HepG2 (cell line): ENCODE measurements at regions not wholly inside any gene's neighbourhood (a gene's known extent, or its start where the extent isn't known, plus 50 kb on each side); places are given as distances from the start of the nearest gene placed in this dataset.

Experiments used
- ATAC-seq: fragments of 200-7000 bp; cut with Tn5 transposase; 3 replicates; pipeline ENCODE4 v1.9.1; 2020; ENCODE audit warnings: mild to moderate bottlenecking, moderate library complexity
- BruUV-seq: library from RNA; stranded (reverse); fragments of 400-500 nt; replicated peaks from 2 replicates; lab custom pipeline; 2021; lab: Mats Ljungman, UMichigan
- CTCF ChIA-PET: fragments of 300-600 bp; formaldehyde crosslinking; extraction: SDS; loops from one replicate; lab custom pipeline; 2021; ENCODE audit warnings: low total read pairs, inconsistent platforms, low intra/inter-chr PET ratio; lab: Yijun Ruan, JAX
- POLR2A ChIA-PET: fragments of 350-600 bp; sonication (Branson Sonifier 250); formaldehyde crosslinking; loops from one replicate; lab custom pipeline; 2020; ENCODE audit warnings: antibody characterized with exemption, inconsistent platforms; lab: Yijun Ruan, JAX
- DNase-seq: peaks from one replicate; pipeline ENCODE4 v3.0.0-alpha.2; 2015; ENCODE audit warnings: low spot score
- FAIRE-seq: peaks from 3 replicates; lab custom pipeline; 2011; peaks lifted over from hg19 to GRCh38; lab: Jason Lieb, UNC
- H2AFZ ChIP-seq: one replicate; pipeline ENCODE4 v1.6.1; 2011; ENCODE audit warnings: low read length, inconsistent platforms
- H3K27ac ChIP-seq: fragments of 300-600 bp; 3 replicates; pipeline ENCODE4 v1.8.0; 2011; ENCODE audit warnings: mixed run types, mild to moderate bottlenecking, mixed read lengths, low read length, inconsistent platforms; ENCODE audit not compliant: insufficient read depth; ENCODE audit errors: extremely low read length
- H3K27me3 ChIP-seq, 2 experiments: fragments of 200-600 bp in 1 of 2; 2 replicates in 1 of 2; 3 replicates in 1 of 2; pipeline versions ENCODE4 v1.6.0 to v1.8.0; 2011; ENCODE audit warnings: low read length in 2 of 2, mild to moderate bottlenecking in 2 of 2, moderate library complexity in 2 of 2, inconsistent platforms in 1 of 2; ENCODE audit not compliant: insufficient read depth in 2 of 2, control insufficient read depth in 1 of 2
- H3K36me3 ChIP-seq, 2 experiments: fragments of 200-600 bp in 1 of 2; replicated peaks in 1 of 2; 2 replicates in 1 of 2; 3 replicates in 1 of 2; pipeline versions ENCODE4 v1.5.1 to v1.8.0; 2011; ENCODE audit warnings: low read length in 2 of 2, inconsistent platforms in 1 of 2; ENCODE audit not compliant: insufficient read depth in 2 of 2, control insufficient read depth in 1 of 2
- H3K4me1 ChIP-seq: 2 replicates; pipeline ENCODE4 v1.5.1; 2012; ENCODE audit warnings: low read length, inconsistent platforms; ENCODE audit not compliant: insufficient read depth
- H3K4me2 ChIP-seq: 2 replicates; pipeline ENCODE4 v1.6.0; 2011; ENCODE audit warnings: low read depth, low read length, inconsistent platforms
- H3K4me3 ChIP-seq, 3 experiments: fragments of 200-600 bp in 1 of 3; sonication (generic), shearing (Covaris generic) in 1 of 3; replicated peaks in 1 of 3; 2 replicates each; pipeline ENCODE4 v1.5.1; 2011 to 2016; ENCODE audit warnings: low read length in 3 of 3, inconsistent platforms in 2 of 3, low read depth in 2 of 3, mild to moderate bottlenecking in 2 of 3, control low read depth in 1 of 3, mixed read lengths in 1 of 3; ENCODE audit not compliant: insufficient read depth in 1 of 3
- H3K79me2 ChIP-seq: one replicate; pipeline ENCODE4 v1.6.1; 2011; ENCODE audit warnings: low read length, inconsistent platforms; ENCODE audit not compliant: insufficient read depth
- H3K9ac ChIP-seq: 2 replicates; pipeline ENCODE4 v1.6.0; 2011; ENCODE audit warnings: mild to moderate bottlenecking, low read depth, low read length, inconsistent platforms; ENCODE audit not compliant: insufficient read depth
- H3K9me3 ChIP-seq: 2 replicates; pipeline ENCODE4 v1.5.1; 2012; ENCODE audit warnings: mild to moderate bottlenecking, low read length
- H4K20me1 ChIP-seq: 2 replicates; pipeline ENCODE4 v1.6.0; 2011; ENCODE audit warnings: inconsistent platforms, mild to moderate bottlenecking, low read length, moderate library complexity; ENCODE audit not compliant: insufficient read depth
- DPF2 ChIP-seq: sonication (generic); formaldehyde crosslinking; IDR thresholded peaks from 2 replicates; pipeline ENCODE4 v1.4.0; 2020; ENCODE audit warnings: mild to moderate bottlenecking, low read depth, missing genetic modification reagents, borderline replicate concordance
- KMT2B ChIP-seq: IDR thresholded peaks from 2 replicates; pipeline ENCODE4 v1.6.1; 2016; ENCODE audit warnings: missing genetic modification reagents, missing compliant biosample characterization
- NFYB ChIP-seq: sonication (generic); formaldehyde crosslinking; IDR thresholded peaks from 2 replicates; pipeline ENCODE4 v1.4.0; 2020; ENCODE audit warnings: missing genetic modification reagents
- PCBP1 ChIP-seq: fragments of 200-400 bp; formaldehyde crosslinking; IDR thresholded peaks from 2 replicates; pipeline ENCODE4 v1.6.1; 2017; ENCODE audit warnings: mild to moderate bottlenecking, low read depth, low read length, borderline replicate concordance
- SALL1 ChIP-seq: sonication (generic); formaldehyde crosslinking; IDR thresholded peaks from 2 replicates; pipeline ENCODE4 v1.8.0; 2022; ENCODE audit warnings: mild to moderate bottlenecking, missing genetic modification reagents
- SETDB1 ChIP-seq: sonication (generic); formaldehyde crosslinking; IDR thresholded peaks from 2 replicates; pipeline ENCODE4 v1.5.1; 2020; ENCODE audit warnings: missing genetic modification reagents, mild to moderate bottlenecking, borderline replicate concordance
- TEAD3 ChIP-seq: optimal IDR thresholded peaks from 2 replicates; pipeline ENCODE3; 2016; ENCODE audit warnings: borderline replicate concordance
- ZNF484 ChIP-seq: sonication (generic); formaldehyde crosslinking; IDR thresholded peaks from 2 replicates; pipeline ENCODE4 v1.5.1; 2020; ENCODE audit warnings: mild to moderate bottlenecking, low read depth, missing genetic modification reagents, borderline replicate concordance
- ZNF598 ChIP-seq: sonication (generic); formaldehyde crosslinking; IDR thresholded peaks from 2 replicates; pipeline ENCODE4 v1.5.1; 2020; ENCODE audit warnings: mild to moderate bottlenecking, missing genetic modification reagents, borderline replicate concordance
- ZNF607 ChIP-seq: sonication (generic); formaldehyde crosslinking; IDR thresholded peaks from 2 replicates; pipeline ENCODE4 v1.5.1; 2020; ENCODE audit warnings: missing genetic modification reagents, mild to moderate bottlenecking, borderline replicate concordance
- ZNF746 ChIP-seq: sonication (generic); formaldehyde crosslinking; IDR thresholded peaks from 2 replicates; pipeline ENCODE4 v1.8.0; 2022; ENCODE audit warnings: mild to moderate bottlenecking, missing genetic modification reagents
- ZNF776 ChIP-seq: sonication (generic); formaldehyde crosslinking; IDR thresholded peaks from 2 replicates; pipeline ENCODE4 v1.4.0; 2020; ENCODE audit warnings: mild to moderate bottlenecking, missing genetic modification reagents
- whole genome bisulfite sequencing: methylation state at CpG from one replicate; pipeline ENCODE4 v1.1.6; 2017; ENCODE audit warnings: low lambda C conversion rate; 5-methylcytosine and 5-hydroxymethylcytosine counted together
- in situ Hi-C: cut with HindIII; loops from 2 replicates; pipeline ENCODE4 v1.10.0; 2017; ENCODE audit warnings: low pct_unique_long_range_greater_than_20kb; ENCODE audit not compliant: extremely low pct_ligation_motif_present
- intact Hi-C: fragments of 100-400 bp; cut with micrococcal nuclease; formaldehyde crosslinking; loops from one replicate; pipeline ENCODE4 v1.10.0; 2022; ENCODE audit not compliant: unreplicated experiment
- TF ChIP-seq, protein P1 (sequence below): sonication (generic); formaldehyde crosslinking; IDR thresholded peaks from 2 replicates; pipeline ENCODE4 v1.4.0; 2020; ENCODE audit warnings: missing genetic modification reagents
- TF ChIP-seq, protein P2 (sequence below): sonication (generic); formaldehyde crosslinking; IDR thresholded peaks from 2 replicates; pipeline ENCODE4 v1.4.0; 2020; ENCODE audit warnings: missing genetic modification reagents

GRCh38 chr14:104357689-104358527 lies 219.5 kb downstream of the KIF26A start:
- FAIRE-seq (no peak), ATAC-seq (no peak), DNase-seq (no peak)
- Histone ChIP-seq H3K9me3 (no peaks in the 10 kb centered on the region), H3K27me3 (peaks cover 6 to 63% of the 10 kb centered on the region in 2 experiments; a peak in 4 of 5 replicates), H4K20me1 (no peaks in the 10 kb centered on the region), H3K4me2 (no peak overlapping the region), H2AFZ (no peak overlapping the region), H3K36me3 (no peaks in the 10 kb centered on the region), H3K27ac (no peak overlapping the region), H3K9ac (no peak overlapping the region), H3K4me3 (no peak overlapping the region), H3K4me1 (no peaks in the 10 kb centered on the region), H3K79me2 (no peaks in the 10 kb centered on the region)
- no TSS peak for BruUV-seq
- POLR2A ChIA-PET: no interaction called here
- CTCF ChIA-PET: no interaction called here
- TF ChIP-seq KMT2B (CRISPR knock-in tag) (no peak), TEAD3 (CRISPR knock-in tag) (no peak), ZNF598 (CRISPR knock-in tag) (no peak), SALL1 (CRISPR knock-in tag) (no peak), SETDB1 (CRISPR knock-in tag) (no peak), ZNF607 (no peak), ZNF746 (no peak), NFYB (no peak), ZNF484 (CRISPR knock-in tag) (no peak), ZNF776 (CRISPR knock-in tag) (no peak), DPF2 (CRISPR knock-in tag) (no peak), PCBP1 (no peak)
- TF ChIP-seq, protein P1, sequence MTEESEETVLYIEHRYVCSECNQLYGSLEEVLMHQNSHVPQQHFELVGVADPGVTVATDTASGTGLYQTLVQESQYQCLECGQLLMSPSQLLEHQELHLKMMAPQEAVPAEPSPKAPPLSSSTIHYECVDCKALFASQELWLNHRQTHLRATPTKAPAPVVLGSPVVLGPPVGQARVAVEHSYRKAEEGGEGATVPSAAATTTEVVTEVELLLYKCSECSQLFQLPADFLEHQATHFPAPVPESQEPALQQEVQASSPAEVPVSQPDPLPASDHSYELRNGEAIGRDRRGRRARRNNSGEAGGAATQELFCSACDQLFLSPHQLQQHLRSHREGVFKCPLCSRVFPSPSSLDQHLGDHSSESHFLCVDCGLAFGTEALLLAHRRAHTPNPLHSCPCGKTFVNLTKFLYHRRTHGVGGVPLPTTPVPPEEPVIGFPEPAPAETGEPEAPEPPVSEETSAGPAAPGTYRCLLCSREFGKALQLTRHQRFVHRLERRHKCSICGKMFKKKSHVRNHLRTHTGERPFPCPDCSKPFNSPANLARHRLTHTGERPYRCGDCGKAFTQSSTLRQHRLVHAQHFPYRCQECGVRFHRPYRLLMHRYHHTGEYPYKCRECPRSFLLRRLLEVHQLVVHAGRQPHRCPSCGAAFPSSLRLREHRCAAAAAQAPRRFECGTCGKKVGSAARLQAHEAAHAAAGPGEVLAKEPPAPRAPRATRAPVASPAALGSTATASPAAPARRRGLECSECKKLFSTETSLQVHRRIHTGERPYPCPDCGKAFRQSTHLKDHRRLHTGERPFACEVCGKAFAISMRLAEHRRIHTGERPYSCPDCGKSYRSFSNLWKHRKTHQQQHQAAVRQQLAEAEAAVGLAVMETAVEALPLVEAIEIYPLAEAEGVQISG (CRISPR knock-in tag): no peak
- TF ChIP-seq, protein P2, sequence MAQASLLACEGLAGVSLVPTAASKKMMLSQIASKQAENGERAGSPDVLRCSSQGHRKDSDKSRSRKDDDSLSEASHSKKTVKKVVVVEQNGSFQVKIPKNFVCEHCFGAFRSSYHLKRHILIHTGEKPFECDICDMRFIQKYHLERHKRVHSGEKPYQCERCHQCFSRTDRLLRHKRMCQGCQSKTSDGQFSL: no peak
- WGBS: no CpG with 5 or more reads among the region's 33 CpGs
- in situ Hi-C loops: no loop called here
- intact Hi-C loops: no loop called here
